ENCODE measurements at regions not wholly inside any gene's neighbourhood (a gene's known extent, or its start where the extent isn't known, plus 50 kb on each side); places are given as distances from the start of the nearest gene placed in this dataset.

DNA sequence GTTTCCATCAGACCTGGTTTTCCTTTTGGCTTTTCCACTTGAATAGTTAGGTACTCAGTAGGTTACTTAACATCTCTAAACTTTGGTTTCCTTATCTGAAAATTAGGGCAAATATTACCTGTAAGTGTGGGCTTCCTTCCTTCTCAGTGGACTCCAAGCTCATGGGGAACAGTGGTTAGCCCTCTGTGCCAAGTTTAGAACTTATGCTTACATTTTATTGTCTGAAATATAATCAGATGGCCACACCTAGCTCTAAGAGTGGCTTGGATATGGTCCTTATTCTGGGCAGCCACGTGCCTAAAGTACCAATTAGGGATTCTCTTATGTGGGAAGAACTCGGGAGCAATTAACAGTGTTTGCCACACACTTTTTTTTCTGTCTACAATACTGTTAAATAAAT lies 133.9 kb downstream of the UCHL1 start:
- DNase-seq (ENCODE audit: low spot score) = no peak

DNA sequence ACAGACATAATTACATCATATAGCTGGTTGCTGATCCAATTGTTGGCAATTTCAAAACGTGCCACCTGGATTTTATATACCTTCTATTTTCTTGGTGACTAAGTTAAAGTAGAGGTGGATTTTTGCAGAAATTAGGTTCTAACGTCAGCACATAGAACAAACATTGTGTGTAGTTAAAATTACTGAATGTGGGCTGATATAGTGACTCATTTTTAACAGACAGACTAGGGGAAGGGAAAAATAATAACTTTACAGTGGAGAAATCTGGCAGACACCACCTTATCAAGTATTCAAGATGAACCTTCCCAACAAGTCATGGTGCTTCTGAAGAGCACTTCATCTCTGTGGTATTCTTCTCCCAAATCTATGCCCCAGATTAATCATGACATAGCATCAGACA lies 134.5 kb downstream of the UCHL1 start:
- DNase-seq (ENCODE audit: low spot score) = no peak

DNA sequence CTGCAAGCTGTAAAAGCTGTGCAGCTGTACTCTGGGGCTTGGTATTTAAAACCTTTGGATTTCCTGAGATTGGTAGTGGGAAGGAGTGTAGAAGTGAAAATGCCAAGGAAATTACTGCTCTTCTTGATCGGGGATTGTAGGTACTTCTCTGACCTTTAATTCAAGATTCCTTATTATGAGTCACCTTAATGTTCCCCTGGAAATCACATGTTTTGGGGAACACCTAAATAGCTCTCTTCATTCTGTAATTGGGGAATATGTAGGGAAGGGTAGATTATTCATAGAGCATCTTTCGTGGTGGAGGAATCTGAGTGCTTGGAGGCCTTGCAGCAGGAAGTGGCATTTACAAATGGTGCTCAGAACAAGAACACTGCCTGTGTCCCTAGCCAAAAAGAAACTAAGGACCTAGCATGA lies 137.8 kb downstream of the UCHL1 start:
- DNase-seq (ENCODE audit: low spot score) = no peak

DNA sequence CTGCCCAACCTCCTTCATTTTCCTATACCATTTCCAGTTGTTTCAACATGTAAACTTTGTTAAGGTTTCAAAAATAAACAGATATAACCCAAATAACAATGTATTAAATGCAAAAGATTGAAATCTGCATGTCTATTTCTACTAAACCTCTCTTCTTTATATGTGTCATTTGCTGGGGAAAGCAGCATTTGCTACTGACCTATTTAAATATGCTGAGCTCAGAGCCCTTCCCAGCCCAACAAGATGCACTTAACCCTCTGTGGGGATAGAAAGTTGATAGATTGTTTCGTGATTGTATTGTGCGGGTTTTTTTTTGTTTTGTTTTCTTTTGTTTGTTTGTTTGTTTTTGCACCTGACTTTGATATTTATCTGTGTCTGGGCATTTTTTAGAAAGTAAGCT lies 139.5 kb downstream of the UCHL1 start:
- DNase-seq (ENCODE audit: low spot score) = no peak

- DNase-seq (ENCODE audit: low spot score) = no peak
These were observed 140.1 kb downstream of the UCHL1 start for GRCh38 chr4:41396869-41397268.

GRCh38 chr4:41399231-41399630 lies 138.7 kb upstream of the LIMCH1 start:
- no peak for DNase-seq (ENCODE audit: low spot score)

- no peak for DNase-seq (ENCODE audit: low spot score)
These were observed 137.7 kb upstream of the LIMCH1 start for GRCh38 chr4:41400296-41400695.

DNA sequence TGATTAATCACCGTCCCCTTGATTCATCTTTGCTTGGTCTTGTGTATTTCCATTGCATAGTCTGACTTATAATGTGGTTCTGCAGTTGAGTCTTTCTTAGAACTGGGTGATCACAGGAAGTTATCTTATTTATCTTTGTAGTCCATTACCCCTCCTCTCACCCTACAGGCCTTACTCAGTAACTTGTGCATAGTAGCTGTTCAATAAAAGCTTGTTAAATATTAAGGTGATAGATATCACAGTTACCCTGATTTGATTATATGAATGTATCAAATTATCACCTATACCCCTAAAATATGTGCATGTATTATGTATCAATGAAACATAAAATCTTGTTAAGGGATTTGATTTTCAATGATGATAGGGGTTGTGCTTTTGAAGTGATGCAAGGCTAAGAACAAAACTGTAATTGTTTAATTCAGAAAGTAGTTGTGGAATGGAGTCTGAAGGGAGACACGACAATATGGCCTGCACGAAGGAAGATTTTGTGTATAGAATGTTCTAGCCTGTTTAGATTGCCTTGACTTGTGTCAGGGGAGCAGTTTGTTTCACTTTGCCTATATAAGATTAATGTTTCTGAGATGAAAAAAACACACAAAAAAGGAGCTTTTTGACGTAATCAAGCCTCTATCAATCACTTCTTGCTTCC lies 132.4 kb upstream of the LIMCH1 start:
- DNase-seq (ENCODE audit: low spot score) = no peak

DNA sequence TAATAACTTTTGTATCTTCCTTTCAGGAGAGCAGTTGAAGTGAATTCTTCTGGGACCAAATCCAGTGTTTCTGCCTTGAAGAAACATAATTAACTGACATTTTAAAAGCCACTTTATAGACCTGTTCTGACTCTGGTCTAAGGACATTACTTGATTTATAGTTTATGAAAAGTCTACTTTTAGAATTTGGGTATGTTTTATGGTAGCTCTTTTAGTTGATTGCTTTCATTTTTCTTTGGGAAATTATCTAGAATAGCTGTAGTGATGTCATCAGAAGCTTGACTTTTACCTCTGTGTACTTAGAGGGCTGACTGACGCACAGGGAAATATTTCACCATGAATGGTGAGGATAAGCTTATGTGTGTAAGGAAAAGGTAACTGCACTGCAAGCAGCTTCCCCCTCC lies 131.8 kb upstream of the LIMCH1 start:
- DNase-seq (ENCODE audit: low spot score) = no peak

DNA sequence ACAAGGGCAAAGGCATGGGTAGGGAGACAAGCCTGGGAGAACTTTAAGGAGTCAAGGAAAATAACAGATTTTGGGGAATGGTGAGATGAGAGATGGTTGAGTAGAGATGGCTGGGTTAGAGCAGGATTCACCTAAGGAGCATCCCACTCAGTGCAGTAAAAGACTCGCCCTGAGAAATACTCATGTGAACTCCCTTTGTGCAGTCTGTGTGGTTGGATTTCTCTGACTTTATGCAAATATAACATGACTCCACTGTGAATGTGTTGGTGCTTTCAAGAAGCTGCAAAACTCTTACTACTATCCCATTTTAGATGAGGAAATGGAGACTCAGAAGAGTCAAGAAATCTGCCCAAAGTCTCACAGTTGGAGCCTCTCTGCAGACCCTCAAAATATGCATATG lies 129.8 kb upstream of the LIMCH1 start:
- DNase-seq (ENCODE audit: low spot score) = no peak

GRCh38 chr4:41408859-41409593 lies 128.9 kb upstream of the LIMCH1 start:
- DNase-seq (ENCODE audit: low spot score) = no peak

DNA sequence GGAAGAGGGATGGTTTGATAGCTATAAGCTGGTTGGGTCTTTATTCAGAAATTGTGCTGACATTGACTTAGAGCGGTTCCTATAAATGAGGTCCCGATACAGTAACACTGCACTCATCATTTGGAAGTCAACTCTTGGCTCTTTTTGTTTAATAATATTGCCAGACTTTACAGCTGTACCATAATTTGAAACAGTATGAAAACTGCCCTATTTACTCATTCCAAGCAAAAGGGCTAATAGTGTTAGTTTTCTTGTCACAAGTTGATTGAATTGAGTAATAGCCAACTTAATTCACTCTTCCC lies 128.4 kb upstream of the LIMCH1 start:
- no peak for DNase-seq (ENCODE audit: low spot score)

DNA sequence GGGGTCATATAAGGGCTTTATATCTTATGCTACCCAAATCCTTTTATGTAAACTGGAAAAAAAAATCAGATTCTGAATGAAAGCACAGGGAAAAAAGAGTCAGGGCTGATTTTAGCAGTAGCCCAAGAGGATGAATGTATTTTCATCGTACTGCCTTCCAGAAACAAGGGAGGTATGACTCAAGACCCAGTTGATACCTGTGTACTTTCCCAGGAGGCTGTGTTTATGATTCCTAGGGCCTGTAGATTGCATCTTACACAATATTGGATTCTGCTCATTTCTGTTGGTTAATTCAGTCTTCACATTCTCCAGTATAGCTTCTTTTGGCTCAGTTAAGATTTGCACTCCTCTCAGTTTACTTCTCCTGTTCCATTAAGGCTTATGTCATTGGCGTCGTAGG lies 127.9 kb upstream of the LIMCH1 start:
- no peak for DNase-seq (ENCODE audit: low spot score)

DNA sequence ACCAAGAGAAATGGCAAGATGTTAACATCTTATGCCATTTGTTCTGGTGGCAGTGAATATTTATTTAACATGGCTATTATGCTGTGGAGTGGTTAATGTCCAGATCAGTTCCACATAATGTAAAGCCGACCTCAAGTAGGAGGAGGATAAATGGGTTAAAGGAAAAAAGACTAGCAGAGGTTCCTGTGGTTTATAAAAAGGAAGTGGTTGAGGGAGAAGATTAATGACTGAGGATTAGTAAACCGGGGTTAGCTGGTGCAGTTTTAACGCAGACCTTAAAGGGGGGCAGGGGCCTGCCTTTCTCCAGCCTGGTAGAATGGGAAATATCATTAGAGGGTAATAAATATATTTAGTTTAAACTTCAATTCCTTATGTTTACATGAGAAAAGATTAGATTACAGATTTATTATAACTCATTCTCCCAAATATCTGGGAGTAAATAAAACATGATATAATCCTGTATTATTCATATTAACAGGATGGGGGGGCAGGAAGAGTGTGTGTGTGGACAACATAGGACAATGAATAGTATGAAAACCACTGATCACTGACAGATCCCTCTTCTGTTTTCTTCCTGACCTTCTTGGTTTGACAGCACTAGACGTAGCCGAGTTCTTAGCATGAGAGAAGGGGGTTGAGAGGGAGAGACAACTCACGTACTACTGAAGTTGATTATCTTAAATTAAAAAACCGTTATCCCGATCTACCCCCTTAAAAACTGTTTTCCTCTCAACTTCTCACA lies 124.1 kb upstream of the LIMCH1 start:
- DNase-seq (ENCODE audit: low spot score) = no peak

DNA sequence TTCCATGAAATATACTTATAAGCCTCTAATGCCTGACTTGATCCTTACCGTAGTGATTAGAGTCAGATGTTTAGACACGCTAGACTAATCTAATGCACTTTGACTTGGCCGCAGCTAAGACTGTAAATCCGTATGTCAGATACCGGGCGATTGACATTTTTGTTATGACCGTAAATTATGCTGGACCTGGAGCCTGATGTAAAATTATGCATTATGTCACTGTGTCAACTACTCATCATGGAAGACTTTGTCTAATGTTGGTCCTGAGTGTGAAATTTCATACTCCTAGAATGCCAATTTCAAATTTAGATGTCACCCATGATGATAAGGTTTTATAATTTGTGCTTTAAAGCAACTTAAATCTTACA lies 123.6 kb upstream of the LIMCH1 start:
- DNase-seq (ENCODE audit: low spot score) = no peak

GRCh38 chr4:41418444-41418843 lies 119.5 kb upstream of the LIMCH1 start:
- no peak for DNase-seq (ENCODE audit: low spot score)

- no peak for DNase-seq (ENCODE audit: low spot score)
These were observed 117.4 kb upstream of the LIMCH1 start for GRCh38 chr4:41420541-41420940.

DNA sequence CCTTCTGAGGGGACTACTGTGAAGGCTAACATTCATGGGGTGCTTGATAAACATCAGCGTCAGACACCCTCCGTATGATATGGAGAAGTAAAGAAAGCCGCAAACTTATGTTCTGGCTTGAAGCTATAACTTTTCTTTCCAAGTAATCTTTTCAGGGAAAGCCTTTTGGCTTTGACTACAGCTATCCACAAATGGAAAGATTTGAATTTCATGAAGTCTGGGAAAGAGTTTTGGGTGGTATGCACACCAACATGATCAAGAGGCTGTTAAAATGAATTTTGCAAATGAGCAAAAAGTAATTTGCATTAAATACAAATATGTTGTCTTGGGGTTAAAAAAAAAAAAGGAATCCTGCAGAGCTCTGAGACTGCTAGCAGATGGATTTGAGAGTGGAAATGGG lies 114.8 kb upstream of the LIMCH1 start:
- DNase-seq (ENCODE audit: low spot score) = no peak

DNA sequence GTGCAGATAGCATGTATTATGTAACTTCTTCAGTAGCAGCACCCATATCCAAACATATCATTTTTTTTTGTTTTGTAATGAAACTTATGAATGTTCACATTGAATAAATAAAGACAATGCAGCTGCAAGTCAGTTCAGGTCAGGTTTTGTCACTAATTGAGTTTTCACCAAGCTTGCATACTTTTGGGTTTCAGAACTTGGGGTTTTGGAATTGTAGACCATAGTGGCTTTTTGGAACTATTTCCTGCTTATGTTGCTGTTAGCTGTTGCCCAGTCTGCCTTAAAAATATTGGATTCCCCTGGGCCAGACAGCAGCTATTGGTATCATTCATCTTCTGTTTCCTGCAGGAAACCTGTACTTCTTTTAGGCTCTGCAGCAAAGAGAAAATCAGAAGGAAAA lies 113.4 kb upstream of the LIMCH1 start:
- DNase-seq (ENCODE audit: low spot score) = no peak

DNA sequence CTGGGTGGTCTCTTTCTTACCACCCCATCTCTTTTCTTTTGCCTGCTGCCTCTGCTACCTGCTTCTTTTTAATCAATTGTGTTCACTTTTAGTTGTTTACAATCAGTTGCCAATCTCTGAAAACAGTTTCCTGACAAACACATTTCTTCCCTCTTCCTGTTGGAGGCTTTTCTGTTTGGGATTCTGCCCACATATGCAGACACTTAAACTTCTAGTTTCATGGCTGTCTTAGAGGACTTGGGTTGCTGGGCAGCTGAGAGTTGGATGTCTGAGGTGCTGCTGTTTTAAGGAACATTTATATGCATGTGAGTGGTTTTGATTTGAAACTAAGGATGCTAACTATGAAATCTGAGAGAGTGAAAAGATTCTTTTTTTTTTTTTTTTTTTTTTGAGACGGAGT lies 112.3 kb upstream of the LIMCH1 start:
- no peak for DNase-seq (ENCODE audit: low spot score)

DNA sequence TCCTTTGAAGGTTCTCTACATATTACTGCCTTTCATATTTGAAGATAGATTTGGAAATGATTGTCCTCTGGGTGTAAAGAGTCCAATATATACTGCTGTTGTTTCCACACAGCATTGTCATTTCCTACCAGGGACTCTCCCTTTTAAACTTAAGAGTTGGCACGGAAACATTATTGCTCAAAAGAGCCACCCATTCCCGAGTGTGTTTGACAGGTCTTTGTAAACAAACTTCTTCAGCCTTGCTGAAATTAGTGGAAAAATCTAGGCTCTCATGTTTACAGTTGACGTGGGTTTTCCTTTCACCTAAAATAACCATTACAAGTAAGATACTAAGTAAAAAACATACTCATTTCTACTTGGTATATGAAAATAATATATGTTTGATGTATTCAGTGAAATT lies 111.4 kb upstream of the LIMCH1 start:
- no peak for DNase-seq (ENCODE audit: low spot score)

GRCh38 chr4:41427306-41427882 lies 110.6 kb upstream of the LIMCH1 start:
- no peak for DNase-seq (ENCODE audit: low spot score)

GRCh38 chr4:41427931-41428600 lies 109.9 kb upstream of the LIMCH1 start:
- DNase-seq (ENCODE audit: low spot score) = no peak
